HFF-Myc (cell line): ENCODE measurements at regions not wholly inside any gene's neighbourhood (a gene's known extent, or its start where the extent isn't known, plus 50 kb on each side); places are given as distances from the start of the nearest gene placed in this dataset.
A peak's percentile ranks its signal among the peaks of the same experiment; 100 is the strongest.

Source experiments
- DNase-seq: peaks from one replicate; pipeline ENCODE4 v3.0.0-alpha.2; 2011; ENCODE audit warnings: low read depth; ENCODE audit errors: extremely low read depth
- H3K4me3 ChIP-seq: replicated peaks from 2 replicates; pipeline ENCODE4 v1.5.1; 2011; ENCODE audit warnings: low read depth, mild to moderate bottlenecking, control low read depth, low read length
- TF ChIP-seq, protein P1 (sequence below): IDR thresholded peaks from 2 replicates; pipeline ENCODE4 v1.5.1; 2012; ENCODE audit warnings: mild to moderate bottlenecking, low read depth, low read length, control low read depth; ENCODE audit errors: missing control alignments

DNA sequence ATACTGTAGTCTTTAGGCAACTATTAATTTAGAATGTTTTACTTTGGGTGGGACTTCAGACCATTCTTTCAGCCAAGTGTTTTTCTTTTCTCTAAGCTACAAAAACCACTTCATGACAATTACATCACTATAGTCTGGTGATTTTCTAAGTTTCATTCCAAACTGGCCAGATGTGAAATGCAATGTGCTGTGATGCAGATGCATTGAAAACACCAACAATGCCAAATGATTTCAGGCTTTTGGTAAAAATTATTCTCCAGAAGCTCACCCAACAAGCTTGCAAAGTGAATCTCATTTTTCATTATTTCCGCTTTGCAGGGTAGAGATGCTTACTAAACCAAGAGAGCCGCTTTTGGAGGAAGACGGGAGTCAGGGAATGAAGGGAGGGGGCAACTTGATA lies 118.4 kb upstream of the ANK3 start:
- no peak overlapping the region for H3K4me3 ChIP-seq
- DNase-seq, result no peak
- TF ChIP-seq, protein P1, sequence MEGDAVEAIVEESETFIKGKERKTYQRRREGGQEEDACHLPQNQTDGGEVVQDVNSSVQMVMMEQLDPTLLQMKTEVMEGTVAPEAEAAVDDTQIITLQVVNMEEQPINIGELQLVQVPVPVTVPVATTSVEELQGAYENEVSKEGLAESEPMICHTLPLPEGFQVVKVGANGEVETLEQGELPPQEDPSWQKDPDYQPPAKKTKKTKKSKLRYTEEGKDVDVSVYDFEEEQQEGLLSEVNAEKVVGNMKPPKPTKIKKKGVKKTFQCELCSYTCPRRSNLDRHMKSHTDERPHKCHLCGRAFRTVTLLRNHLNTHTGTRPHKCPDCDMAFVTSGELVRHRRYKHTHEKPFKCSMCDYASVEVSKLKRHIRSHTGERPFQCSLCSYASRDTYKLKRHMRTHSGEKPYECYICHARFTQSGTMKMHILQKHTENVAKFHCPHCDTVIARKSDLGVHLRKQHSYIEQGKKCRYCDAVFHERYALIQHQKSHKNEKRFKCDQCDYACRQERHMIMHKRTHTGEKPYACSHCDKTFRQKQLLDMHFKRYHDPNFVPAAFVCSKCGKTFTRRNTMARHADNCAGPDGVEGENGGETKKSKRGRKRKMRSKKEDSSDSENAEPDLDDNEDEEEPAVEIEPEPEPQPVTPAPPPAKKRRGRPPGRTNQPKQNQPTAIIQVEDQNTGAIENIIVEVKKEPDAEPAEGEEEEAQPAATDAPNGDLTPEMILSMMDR, result no peak

DNA sequence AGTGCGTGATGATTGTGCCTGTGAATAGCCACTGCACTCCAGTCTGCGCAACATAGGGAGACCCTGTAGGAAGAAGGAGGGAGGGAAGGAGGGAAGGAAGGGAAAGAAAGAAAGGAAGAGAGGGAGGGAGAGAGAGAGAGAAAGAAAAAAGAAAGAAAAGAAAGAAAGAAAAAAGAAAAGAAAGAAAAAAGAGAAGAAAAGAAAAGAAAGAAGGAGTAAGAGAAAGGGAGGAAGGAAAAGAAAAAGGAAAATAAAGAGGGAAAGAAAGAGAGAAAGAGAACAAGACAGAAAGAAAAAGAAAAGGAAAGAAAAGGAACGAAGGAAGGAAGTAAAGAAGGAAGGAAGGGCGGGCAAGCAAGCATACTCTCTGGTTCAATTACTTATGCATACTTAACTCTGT lies 112.9 kb upstream of the ANK3 start:
- no peak for DNase-seq
- TF ChIP-seq, protein P1, result no peak
- H3K4me3 ChIP-seq, result no peak overlapping the region

DNA sequence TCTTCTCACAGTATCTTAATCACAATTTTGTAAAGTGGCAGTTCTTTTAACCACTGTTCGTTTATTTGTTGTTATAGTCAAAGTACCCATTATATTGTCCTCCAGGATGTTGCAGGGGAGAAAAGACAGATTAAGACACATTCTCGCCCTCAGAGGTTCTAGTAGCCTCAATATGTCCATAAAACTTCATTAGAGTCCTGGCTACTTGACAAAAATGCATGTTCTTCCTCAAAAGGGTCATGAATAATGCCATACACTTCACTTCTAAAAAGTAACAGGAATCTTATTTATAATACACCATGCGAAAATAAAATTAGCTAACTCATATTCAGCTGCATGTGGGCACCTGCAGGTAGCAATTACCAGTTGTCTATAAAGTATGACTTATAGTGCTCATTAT lies 109.3 kb upstream of the ANK3 start:
- no peak overlapping the region for H3K4me3 ChIP-seq
- no peak for DNase-seq
- TF ChIP-seq, protein P1, result no peak

DNA sequence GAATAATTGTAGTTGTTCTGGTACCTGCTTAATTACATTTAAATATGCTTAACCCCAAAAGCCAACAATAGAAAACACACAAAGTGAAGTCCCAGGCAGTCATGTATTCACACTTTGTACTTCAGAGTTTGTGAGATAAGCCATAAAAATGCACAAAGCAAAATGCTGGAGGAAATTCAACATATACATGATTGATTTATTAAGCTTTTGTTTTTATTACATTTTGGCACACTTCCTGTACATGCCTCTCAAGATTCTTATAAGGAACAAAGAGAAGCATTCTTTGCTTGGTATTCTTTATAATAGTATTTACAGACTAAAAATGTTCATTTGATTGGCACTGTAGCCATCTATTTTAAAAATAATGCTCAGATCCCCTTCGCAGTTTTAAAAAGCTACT lies 107.7 kb upstream of the ANK3 start:
- TF ChIP-seq, protein P1, result no peak
- DNase-seq, result no peak

DNA sequence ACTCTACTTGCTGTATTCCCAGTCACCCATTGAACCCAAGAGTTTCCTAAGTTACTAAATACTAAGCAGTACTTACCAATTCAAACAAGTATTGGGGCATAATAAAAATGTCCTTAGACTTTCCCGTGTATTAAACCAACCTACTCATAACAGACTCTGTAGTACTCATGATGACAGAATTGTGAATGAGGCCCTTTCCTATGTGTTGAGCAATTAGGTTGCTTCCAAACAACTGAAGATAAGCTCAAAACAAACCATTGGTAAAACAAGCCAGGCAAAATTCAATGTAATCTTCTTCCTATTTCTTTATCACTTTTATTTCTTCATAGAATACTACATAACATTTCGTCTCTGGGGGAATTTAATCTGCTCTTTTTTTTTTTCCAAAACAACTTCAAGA lies 106.5 kb upstream of the ANK3 start:
- H3K4me3 ChIP-seq, result no peak overlapping the region
- DNase-seq, result no peak
- TF ChIP-seq, protein P1, result no peak

More for the DNA sequence above, 107.7 kb upstream of the ANK3 start:
- no peak overlapping the region for H3K4me3 ChIP-seq

DNA sequence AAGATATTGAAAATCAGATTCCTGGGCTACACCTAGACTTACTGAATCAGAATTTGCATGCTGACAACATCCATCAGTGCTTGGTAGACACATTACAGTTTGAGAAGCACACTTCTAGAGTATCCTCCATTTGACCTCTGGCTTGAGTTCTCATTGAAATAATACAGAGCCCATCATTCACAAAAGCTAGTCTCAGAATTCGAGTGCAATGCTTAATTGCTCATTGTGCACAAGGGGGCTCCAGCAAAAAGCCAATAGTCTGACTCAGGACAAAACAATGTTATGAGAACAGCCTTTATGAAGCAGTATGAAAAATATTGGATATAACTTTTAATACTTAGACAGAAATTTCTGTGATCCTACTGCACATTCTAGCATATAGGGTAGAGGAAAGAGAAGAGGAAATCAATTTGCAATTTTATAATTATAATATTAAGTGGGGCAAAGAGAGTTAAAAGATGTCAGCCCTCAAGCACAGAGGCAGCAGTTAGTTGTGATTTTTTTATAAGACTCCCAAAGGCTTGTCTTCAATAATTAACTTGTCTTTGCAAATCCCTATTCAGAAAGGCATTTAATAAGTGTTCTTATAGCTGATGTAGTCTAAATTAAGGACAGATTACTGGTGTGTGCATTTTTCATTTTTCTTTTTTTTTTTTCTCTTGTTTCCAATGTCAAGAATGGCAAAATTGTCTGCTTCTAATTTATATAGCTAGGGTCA lies 105.8 kb upstream of the ANK3 start:
- DNase-seq, result no peak
- TF ChIP-seq, protein P1, result peak; percentile 9
- no peak overlapping the region for H3K4me3 ChIP-seq

DNA sequence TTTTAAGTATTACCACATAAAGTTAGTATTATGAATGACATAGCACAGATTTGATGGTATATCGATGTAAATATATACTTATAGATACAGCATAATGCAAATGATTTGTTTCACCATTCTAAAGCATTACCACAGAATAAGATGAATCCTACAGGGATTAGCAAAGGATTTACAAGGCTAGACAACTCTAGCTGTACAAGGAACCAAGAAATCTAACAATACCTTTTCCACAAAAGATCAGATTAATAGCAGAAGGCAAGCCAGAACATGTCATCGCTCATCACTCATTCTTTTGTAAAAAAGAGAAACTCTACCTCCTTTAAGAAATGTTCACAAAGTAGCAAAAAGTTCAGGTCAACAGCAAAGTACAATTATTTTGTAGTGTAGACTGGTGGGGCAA lies 105.1 kb upstream of the ANK3 start:
- no peak overlapping the region for H3K4me3 ChIP-seq
- TF ChIP-seq, protein P1, result no peak
- no peak for DNase-seq
